ENCODE measurements at regions not wholly inside any gene's neighbourhood (a gene's known extent, or its start where the extent isn't known, plus 50 kb on each side); places are given as distances from the start of the nearest gene placed in this dataset.

DNA sequence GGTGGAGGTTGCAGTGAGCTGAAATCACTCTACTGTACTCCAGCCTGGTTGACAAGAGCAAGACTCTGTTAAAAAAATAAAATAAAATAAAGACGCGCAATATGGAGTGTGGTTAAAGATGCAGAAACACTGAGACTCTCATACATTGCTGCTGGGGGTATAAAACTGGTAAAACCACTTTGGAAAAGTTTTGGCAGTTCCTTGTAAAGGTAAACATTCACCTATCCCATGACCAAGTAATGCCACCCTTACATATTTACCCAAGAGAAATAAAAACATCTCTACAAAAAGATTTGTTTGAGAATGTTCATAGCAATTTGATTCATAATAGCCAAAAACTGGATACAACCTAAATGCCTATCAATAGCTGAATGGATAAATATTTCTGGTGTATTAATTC is 398.5 kb downstream of the PDCD6IP start:
- TF ChIP-seq, protein P1, sequence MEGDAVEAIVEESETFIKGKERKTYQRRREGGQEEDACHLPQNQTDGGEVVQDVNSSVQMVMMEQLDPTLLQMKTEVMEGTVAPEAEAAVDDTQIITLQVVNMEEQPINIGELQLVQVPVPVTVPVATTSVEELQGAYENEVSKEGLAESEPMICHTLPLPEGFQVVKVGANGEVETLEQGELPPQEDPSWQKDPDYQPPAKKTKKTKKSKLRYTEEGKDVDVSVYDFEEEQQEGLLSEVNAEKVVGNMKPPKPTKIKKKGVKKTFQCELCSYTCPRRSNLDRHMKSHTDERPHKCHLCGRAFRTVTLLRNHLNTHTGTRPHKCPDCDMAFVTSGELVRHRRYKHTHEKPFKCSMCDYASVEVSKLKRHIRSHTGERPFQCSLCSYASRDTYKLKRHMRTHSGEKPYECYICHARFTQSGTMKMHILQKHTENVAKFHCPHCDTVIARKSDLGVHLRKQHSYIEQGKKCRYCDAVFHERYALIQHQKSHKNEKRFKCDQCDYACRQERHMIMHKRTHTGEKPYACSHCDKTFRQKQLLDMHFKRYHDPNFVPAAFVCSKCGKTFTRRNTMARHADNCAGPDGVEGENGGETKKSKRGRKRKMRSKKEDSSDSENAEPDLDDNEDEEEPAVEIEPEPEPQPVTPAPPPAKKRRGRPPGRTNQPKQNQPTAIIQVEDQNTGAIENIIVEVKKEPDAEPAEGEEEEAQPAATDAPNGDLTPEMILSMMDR (conservative IDR thresholded peaks at IDR 0.05): no peak
- TF ChIP-seq ZFX (IDR thresholded peaks at IDR 0.05): no peak
